ENCODE measurements at regions not wholly inside any gene's neighbourhood (a gene's known extent, or its start where the extent isn't known, plus 50 kb on each side); places are given as distances from the start of the nearest gene placed in this dataset.
A peak's percentile ranks its signal among the peaks of the same experiment; 100 is the strongest.
"Not testable (repeated sequence)": the region's sequence is repeated elsewhere in the genome, so short reads cannot be mapped to it uniquely, and the experiment has no call there.

DNA sequence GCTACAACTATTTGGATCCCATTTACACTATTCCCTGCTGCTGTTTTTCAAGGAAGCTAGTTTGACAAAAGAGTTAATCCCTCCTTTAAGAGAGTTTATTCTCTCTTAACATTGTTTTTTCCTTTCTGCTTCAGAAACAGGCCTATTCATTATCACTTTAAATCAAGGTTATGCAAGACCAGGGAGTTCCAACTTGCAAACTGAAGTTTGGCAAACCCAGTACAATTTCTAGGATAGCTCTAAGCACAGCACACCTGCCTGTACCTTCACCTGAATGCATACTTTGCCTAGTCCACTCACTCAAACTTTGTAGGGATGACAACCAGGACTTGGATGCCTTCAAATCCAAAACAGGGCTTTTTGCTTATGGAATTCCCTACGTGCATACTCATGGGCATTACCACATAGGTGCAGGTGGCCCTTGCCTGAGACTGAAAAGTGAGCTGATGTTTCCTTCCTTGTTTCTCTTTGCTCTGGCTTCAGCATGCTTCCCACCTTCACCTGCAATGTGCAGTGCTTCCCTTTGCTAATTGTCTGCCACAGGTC, 193.8 kb upstream of the MMADHC start:
- no peak for FAIRE-seq

DNA sequence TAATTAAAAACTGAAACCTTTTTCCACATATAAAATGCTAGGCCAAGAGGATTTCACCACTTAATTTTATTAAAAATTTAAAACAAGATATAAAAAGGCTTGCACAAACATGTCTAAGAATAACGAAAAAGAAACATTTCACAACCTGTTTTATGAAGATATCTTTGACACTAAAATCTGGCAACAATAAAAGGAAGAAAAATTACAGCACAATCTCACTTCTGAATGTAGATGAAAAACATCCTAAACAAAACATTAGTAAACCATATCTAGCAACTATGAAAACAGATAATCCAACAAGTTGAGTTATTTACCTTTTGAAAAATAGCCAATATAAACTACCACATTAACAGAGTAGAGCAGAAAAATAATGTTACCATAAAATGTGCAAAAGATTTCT, 185.4 kb upstream of the MMADHC start:
- peak; percentile 99 for FAIRE-seq

DNA sequence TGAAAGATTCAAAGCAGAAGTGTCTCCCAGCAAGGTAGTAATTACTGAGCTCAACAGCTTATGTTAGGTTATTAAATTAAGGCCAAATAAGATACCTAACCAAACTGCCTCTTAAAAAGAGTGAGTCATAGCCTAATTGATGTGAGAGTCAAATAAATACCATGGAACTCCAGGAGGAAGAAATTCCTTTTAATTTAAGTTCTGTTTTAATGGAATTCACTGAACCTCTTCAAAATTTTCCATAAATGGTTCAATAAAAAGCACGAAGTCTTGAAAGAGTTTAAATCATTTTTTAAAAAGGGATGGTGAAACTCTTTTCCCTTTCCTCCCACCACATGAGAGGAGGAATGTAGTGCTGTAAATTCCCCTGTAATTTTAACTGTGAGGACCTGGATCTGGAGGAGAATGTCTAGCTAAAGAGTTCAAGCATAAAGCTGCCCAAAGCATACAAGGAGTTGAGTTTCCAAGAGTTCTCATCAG, 180.8 kb upstream of the MMADHC start:
- peak; percentile 39 for FAIRE-seq

DNA sequence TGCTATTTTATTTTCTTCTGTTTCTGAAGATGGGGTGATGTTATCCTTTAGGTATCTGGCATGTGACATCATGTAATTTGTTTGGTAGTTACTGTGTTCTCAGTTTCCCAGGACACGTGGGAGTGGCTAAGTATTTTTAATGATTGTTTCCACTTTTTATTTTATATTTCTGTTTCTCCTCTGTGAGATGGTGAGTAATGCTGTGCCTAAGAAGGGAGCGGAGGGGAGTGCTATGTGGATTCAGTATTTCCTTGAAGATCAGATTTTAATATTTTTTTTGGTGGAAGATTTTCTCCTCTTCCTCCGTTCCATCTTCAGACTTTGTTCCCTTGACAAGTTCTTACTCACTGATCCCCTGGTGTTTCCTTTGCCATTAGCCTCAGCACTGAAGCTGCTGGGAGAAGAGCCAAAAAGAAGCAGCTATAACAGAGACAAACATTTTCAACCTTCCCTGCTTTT, 180.0 kb upstream of the MMADHC start:
- FAIRE-seq, result peak; percentile 75

DNA sequence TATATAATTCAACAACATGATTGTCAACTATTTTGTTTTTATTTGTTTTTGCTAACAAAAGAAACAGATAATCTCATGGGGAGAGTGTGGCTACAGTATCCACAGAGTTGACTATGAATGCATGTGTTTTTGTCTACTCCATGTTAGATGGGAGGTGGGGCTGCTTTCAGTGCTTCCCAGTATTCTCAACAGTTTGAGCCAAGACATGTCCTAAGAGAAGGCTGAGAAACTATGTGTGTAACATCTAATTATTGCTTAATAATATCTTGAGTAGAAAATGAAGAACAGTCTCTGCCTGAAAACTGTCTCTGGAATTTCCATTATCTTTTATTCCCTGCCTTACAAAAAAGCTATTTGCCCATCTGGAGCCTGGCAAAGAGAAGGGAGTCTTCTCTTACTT, 178.8 kb upstream of the MMADHC start:
- FAIRE-seq, result no peak

DNA sequence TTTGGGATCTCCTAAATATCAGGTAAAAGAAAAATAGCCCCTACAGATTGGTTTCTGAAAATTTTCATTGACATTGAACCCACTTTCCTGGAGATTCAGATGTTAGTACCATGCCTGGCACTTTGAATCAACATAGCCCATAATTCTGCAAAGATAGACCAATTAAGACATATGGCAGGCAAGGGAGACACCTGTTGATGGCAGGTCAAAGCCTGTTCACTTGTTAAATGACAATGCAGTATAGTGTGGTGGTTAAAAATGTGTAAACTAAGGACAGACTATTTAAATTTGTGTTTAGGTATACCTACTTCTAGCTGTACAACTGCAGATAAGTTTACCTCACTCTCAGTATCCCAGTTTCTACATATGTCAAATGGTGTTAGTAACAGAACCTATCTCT, 178.1 kb upstream of the MMADHC start:
- FAIRE-seq, result no peak

DNA sequence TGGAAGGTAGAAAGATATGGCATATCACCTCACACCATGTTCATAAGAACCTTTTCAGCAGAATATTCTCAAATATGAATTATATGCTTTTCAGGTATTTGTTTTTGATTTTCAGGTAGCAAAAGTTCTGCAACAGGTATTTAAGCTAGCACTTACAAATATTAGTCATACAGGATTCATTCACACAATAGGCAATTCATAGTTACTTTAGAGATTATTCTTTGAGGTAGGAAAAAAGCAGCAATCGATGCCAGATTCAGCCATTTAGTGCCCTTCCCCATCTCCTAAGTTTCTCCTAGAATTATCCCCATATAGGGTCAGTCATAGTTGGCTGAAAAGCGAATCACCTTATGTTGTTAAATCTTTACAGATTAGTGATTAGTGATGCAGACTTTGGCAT, 177.4 kb upstream of the MMADHC start:
- FAIRE-seq, result no peak

DNA sequence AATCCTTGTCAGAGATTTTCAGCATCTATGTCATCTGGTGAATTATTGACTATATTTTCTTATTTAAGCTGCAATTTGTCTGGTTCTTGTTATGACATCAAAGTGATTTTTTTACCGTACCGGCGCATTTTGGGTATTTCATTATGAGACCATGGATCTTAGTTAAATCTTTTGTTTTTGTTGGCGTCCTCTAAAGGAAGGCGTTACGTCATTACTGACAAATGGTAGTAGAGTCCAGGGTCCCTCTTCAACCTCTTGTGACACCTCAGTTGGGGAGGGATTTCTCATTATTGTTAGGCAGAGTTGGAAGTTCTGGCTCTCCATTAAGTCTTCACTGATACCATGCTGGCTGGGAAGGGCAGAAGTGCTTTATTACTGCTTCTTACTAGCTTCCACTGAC, 175.8 kb upstream of the MMADHC start:
- FAIRE-seq, result no peak

DNA sequence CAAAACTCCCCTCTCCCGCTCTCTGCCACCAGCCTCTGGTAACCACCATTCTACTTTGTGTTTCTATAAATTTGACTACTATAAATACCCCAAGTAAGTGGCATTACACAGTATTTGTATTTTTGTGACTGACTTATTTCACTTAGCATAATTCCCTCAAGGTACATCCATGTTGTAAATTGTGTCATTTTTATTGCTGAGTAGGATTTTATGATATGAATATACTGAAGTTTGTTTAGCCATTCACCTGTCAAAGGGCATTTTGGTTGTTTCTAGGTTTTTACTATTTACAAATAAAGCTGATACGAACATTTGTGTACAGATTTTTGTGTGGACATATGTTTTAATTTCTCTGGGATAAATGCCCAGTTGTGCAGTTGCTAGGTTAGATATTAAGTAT, 174.0 kb upstream of the MMADHC start:
- no peak for FAIRE-seq

DNA sequence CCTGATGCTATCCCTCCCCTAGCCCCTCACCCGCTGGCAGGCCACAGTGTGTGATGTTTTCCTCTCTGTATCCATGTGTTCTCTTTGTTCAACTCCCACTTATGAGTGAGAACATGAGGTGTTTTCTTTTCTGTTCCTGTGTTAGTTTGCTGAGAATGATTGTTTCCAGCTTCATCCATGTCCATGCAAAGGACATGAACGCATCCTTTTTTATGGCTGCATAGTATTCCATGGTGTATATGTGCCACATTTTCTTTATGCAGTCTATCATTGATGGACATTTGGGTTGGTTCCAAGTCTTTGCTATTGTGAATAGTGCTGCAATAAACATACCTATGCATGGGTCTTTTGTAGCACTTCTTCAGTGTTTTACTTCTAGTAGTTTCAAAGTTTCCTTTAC, 171.8 kb upstream of the MMADHC start:
- not testable (repeated sequence) for FAIRE-seq

DNA sequence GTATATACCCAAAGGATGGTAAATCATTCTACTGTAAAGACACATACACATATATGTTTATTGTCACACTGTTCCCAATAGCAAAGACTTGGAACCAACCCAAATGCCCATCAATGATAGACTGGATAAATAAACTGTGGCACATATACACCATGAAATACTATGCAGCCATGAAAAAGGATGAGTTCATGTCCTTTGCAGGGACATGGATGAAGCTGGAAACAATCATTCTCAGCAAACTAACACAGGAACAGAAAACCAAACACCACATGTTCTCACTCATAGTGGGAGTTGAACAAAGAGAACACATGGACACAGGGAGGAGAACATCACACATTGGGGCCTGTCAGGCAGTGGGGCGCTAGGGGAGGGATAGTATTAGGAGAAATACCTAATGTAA, 167.1 kb upstream of the MMADHC start:
- FAIRE-seq, result not testable (repeated sequence)

DNA sequence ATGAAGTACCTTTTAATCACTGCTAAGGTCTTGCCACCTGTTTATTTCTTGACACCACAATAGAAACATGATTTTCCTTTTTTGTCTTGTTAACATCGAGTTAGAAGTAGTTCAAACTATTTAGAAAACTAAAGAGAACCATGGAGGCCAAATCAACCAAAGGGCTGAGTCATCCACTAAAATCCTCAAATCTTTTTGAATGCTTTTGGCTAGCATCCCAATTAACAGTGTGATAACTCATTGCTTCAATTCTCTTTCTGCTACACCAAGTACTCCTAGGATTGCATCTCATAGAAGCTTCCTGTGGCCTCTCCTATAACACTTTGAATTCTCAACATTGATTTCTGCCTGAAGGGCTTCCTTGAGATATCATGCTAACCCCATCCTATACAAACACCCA, 159.9 kb upstream of the MMADHC start:
- no peak for FAIRE-seq

DNA sequence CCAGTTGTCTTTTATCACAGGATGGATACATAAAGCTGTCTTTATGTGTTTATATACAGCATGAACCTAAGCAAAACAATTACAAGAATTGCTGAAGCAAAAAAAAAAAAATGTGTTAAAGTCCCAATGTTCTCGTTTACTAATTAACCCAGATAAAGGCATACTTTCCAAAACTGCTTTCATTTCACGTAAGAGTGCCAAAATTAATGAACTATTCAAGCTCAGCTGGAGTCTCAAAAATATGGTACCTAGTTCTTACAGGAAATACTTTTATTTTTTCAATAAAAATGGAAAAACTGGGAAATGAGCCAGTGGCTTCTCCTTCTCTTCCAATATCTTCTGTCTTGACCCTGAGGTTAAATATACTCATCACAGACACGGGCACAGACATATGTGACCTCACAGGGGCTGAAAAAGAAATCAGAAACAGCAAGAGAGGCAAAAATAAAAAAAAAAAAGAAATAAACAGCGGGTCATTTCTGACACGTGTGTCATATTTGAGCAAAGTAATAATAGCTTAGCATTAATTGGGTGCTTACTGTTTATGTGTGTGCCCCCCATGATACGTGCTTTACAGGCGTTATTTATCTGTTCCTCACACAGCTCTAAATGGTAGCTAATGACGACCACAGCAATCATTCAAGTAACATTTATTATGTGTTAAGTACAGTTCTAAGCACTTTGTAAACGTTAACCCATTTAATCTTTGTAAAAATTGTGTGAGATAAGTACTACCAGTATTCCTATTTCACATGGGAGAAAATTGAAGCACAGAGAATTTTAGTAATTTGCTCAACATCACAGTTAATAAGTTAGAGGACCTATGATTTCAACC, 158.0 kb upstream of the MMADHC start:
- FAIRE-seq, result no peak

DNA sequence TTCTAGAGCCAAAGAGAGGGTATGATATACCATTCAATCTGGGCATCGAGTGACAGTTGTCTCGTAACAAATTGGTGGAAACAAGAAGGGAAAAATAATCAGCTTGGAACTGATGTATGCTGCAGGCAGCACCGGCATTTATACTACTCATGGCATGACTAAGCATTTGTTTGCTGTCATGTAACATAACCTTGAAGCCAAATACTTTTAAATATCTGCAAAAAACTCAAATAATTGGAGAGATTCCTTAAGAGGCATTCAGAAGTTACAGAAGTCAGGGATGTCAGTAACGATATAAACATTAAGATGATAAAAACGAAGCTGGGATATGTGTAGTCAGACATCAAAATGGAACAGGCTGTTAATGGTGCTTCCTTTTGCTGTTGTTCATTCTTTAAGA, 157.3 kb upstream of the MMADHC start:
- no peak for FAIRE-seq

DNA sequence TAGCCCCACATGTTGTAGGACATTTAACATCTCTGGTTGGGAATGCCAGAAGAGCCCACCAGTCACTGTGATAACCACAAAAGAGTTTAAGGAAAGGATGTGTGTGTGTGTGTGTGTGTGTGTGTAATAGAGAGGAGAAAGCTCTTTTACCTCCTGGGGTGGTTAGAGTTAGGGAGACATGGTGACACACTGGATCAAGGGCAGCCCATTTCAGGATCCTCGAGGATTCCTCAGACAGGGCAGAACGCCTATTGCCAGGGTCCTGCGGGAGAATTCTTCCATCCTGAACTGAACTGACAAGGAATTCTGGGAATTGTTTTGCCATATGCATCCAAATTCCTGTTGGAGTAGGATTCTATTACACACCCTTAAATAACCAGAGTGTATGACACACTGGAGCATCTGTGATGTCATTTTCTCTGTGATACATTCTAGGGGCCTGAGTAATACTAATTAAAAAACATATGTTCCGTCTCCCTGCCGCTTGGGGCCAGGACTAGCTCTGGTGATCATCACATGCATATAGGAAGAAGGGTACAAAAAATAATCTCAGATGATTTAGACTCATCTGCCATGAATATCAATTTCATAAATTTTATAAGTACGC, 156.4 kb upstream of the MMADHC start:
- no peak for FAIRE-seq

DNA sequence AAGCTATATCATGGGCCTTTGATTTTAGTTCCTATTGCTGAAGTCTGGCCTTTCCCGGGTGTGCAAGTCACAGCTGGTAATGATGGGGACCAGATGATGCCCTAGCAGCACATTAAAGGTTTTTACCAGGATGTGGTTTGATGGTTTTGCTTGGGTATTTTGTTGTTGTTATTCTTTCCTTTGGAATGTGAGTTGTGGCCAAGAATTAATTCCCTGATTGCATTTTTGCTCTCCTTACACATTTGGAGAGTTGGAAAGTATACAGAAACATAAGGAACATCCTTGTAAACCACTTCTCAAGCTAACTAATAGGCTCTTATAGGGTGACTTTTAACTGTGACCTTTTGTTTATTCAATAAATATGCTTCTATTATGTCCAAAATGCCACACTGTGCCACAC, 154.1 kb upstream of the MMADHC start:
- no peak for FAIRE-seq

DNA sequence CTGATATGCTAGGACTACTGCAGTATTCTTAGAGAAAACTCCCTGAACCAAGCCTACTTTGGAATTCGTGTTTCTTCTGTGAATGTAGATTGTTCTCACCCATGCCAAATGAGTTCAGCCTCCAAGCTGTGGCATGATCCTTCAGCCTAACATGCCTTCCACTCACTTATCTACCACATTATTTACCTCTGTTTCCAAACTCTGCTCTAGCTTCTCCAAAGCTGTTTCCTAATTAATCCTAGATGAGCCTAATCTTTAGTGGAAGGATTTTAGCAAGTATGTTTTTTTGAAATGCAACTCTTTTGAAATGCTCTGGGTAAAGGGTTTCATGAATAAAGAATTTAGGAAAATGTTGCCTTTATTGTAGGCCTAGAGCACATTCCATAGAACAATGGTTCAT, 152.9 kb upstream of the MMADHC start:
- no peak for FAIRE-seq

DNA sequence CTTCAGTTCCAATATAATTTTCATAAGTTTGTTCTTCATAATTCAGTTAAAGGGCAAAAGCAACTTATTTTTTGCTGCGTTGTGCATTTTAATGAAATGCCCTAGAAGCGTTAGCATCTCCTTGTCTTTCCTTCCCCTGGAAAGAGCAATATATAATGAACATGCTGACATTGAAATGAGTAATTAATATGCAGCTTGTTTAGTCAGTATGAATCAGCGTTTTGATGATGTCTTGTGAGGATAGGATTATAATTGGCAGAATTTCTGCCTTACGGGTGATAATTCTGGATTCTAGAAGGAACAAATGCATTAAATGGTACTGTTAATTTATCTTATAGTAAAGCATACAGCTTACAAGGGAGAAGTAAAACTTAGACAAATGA, 152.3 kb upstream of the MMADHC start:
- FAIRE-seq, result no peak

DNA sequence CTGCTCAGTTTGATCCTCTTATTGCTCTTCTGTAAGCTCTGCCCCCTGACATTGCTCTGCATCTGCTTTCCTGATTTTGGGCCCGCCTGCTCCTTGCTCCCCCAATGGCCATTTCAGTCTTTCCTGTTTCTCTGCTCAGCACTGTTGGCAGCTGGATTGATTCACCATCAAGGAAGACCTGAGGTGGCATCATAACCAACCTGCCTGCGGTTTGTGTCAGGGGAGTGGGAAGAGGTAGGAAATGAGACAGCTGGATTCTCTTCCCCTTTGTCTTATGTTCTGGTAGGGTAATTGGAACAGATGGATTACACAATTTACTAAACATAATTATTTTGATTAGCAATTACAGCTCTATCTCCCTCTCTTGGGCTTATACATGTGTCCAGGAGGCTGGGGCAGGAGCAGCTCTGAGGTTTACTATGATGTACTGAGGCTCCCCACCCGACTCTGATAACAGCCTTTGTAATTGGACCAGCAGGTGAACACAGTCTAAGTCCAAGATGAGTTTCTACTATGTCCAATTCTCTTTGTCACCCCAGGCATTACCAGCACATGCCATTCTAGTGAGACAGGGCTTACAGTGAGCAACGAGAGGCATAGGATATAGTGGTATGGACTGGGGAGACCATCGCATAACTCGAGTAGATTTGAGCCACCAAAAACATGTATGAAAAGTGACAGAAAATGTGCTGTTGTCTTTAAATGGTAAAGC, 151.8 kb upstream of the MMADHC start:
- FAIRE-seq, result no peak

DNA sequence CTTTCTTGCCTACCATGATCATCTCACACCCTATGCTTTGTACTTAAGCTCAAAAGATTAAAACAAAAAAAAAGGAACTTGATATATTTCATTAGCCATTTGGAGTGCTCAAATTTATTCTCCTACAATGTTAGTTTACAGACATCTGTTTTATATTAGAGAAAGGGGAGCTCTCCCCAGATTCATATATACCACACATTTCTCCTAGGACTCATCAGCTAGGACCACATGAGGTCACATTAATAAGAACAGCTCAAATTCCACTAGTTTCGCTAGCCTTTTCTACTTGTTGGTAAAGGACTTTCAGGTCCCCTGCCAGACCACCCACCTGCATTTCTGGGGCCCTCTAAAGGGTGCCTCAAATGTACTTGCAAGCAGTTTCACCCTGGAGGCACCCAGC, 151.2 kb upstream of the MMADHC start:
- no peak for FAIRE-seq

DNA sequence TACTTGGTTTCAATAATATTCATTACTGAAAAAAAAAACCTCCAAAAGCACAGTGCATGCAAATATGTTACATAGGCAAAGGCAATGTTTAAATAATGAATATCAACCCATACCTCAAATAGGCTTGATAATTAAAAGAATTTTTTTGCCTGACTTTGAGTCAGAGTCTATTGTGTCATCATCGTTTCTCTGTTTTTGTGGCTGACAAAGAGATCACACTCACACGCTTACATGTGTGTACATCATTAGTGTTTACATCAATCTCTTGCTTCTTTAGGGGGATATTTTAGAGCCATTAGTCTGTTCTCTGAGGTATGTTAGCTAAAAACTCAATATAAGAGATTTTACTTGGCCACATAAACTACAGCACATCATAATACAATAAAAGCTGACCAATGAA, 150.3 kb upstream of the MMADHC start:
- FAIRE-seq, result no peak

DNA sequence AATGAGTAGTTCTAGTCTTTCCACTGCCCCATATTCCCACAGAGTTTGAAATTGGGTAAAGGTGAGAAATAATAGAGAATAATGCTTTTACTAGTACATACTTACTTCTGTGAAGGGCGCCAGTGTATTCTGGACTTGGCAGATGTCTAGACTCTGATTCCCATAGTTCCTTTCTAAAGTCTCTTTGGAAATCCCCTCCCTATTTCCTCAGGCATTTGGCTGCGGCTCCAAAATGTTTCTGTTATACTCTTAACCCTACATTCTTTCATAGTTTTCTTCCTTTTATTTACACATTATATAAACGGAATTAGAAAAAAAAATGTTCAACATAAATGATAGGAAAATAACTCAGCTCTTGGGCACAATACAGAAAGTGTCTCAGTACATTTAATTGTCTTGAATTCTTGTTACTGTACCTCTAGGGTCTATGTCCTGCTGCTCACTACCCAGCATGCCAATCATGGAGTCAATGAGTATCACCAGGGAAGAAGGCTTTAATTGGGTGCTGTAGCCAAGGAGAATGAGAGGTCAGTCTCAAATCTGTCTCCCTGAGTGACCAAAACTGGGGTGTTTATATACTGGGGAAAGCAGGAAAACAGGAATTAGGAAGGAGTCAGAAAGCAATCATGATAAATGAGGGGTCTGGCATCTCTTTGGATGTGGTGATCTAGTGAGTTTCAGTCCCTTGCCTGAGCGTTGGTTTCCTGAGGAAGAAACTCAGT, 147.8 kb upstream of the MMADHC start:
- FAIRE-seq, result no peak

All from endometrium (tissue), 2 donors.